HG03378 (cell line): ENCODE measurements at regions not wholly inside any gene's neighbourhood (a gene's known extent, or its start where the extent isn't known, plus 50 kb on each side); places are given as distances from the start of the nearest gene placed in this dataset.

Source experiments
- ATAC-seq: cut with Tn5 transposase; IDR thresholded peaks from one replicate; pipeline ENCODE4 v1.9.1; 2021; ENCODE audit warnings: mild to moderate bottlenecking, moderate library complexity; ENCODE audit not compliant: unreplicated experiment

GRCh38 chr18:65567372-65567771, 183.4 kb upstream of the CDH7 start:
- no peak for ATAC-seq

GRCh38 chr18:65548316-65548715, 202.5 kb upstream of the CDH7 start:
- ATAC-seq: no peak

- no peak for ATAC-seq
Measured at GRCh38 chr18:65547046-65547445, 203.8 kb upstream of the CDH7 start.

GRCh38 chr18:65544701-65545100, 206.1 kb upstream of the CDH7 start:
- no peak for ATAC-seq

GRCh38 chr18:65527879-65528633, 222.8 kb upstream of the CDH7 start:
- no peak for ATAC-seq

GRCh38 chr18:65526099-65526498, 224.7 kb upstream of the CDH7 start:
- ATAC-seq: no peak

- no peak for ATAC-seq
Measured at GRCh38 chr18:65523461-65523860, 227.4 kb upstream of the CDH7 start.

- ATAC-seq: no peak
Measured at GRCh38 chr18:65522907-65523306, 227.9 kb upstream of the CDH7 start.

- no peak for ATAC-seq
Measured at GRCh38 chr18:65516209-65516608, 234.6 kb upstream of the CDH7 start.

GRCh38 chr18:65498605-65499004, 252.2 kb upstream of the CDH7 start:
- no peak for ATAC-seq

- ATAC-seq: no peak
Measured at GRCh38 chr18:65487569-65487968, 263.2 kb upstream of the CDH7 start.

- ATAC-seq: no peak
Measured at GRCh38 chr18:65477455-65477854, 273.4 kb upstream of the CDH7 start.

- ATAC-seq: no peak
Measured at GRCh38 chr18:65468881-65469280, 281.9 kb upstream of the CDH7 start.

- no peak for ATAC-seq
Measured at GRCh38 chr18:65464361-65464760, 286.5 kb upstream of the CDH7 start.

- no peak for ATAC-seq
Measured at GRCh38 chr18:65459741-65460140, 291.1 kb upstream of the CDH7 start.

- ATAC-seq: no peak
Measured at GRCh38 chr18:65458871-65459270, 291.9 kb upstream of the CDH7 start.

- ATAC-seq: no peak
Measured at GRCh38 chr18:65439188-65439587, 311.6 kb upstream of the CDH7 start.

- no peak for ATAC-seq
Measured at GRCh38 chr18:65436430-65436829, 314.4 kb upstream of the CDH7 start.

GRCh38 chr18:65435534-65435933, 315.3 kb upstream of the CDH7 start:
- no peak for ATAC-seq

- no peak for ATAC-seq
Measured at GRCh38 chr18:65429601-65430000, 321.2 kb upstream of the CDH7 start.

GRCh38 chr18:65425366-65425765, 325.4 kb upstream of the CDH7 start:
- no peak for ATAC-seq

GRCh38 chr18:65423776-65424175, 327.0 kb upstream of the CDH7 start:
- no peak for ATAC-seq

- no peak for ATAC-seq
Measured at GRCh38 chr18:65422544-65423136, 328.2 kb upstream of the CDH7 start.
